ENCODE measurements at regions not wholly inside any gene's neighbourhood (a gene's known extent, or its start where the extent isn't known, plus 50 kb on each side); places are given as distances from the start of the nearest gene placed in this dataset.

DNA sequence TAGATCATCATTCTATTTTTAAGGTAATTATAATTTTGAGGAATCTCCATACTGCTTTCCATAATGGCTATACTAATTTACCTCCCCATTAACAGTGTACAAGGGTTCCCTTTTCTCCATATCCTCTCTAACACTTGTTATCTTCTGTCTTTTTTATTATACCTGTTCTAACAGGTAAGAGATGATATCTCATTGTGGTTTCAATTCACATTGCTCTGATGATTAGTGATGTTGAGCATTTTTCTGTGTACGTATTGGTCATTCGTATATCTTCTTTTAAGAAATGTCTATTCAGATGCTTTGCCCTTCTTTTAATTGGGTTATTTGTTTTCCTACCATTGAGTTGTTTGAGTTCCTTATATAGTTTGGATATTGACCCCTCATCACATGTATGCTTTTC is 81.6 kb upstream of the SCAF8 start:
- no peaks in the 10 kb centered on the region for H3K9me3 ChIP-seq (ENCODE audit: low read depth)
- H3K4me1 ChIP-seq (ENCODE audit: insufficient read depth) = no peaks in the 10 kb centered on the region
- no peaks in the 10 kb centered on the region for H3K36me3 ChIP-seq (ENCODE audit: low read depth)
- no peak overlapping the region for H3K4me3 ChIP-seq
- no peak for DNase-seq
- no peaks in the 10 kb centered on the region for H3K9me2 ChIP-seq (ENCODE audit: insufficient read depth)
- in situ Hi-C loops (cut with MboI) = loop anchor here (25.0 kb wide), 1 partner anchor 489 kb away; no protein-coding TSS in a partner anchor
- WGBS, 2 experiments (ENCODE audit: low coverage in 1 of 2, low lambda C conversion rate in 2 of 2, missing lambda C conversion rate in 2 of 2) = 84 to 93% methylated on average over 2 of the region's 2 CpGs
- H3K9ac ChIP-seq = no peak overlapping the region
- H3K27ac ChIP-seq = no peak overlapping the region
- H4K20me1 ChIP-seq (ENCODE audit: insufficient read depth) = no peaks in the 10 kb centered on the region
- H3K27me3 ChIP-seq (replicated peaks; ENCODE audit: insufficient read depth) = peaks cover 4% of the 10 kb centered on the region; the same call in 1 of the 2 replicates
- H3K4me2 ChIP-seq (ENCODE audit: unreplicated experiment) = no peak overlapping the region
- no peaks in the 10 kb centered on the region for H3F3A ChIP-seq (ENCODE audit: insufficient read depth)
- H3K79me2 ChIP-seq (ENCODE audit: insufficient read depth) = no peaks in the 10 kb centered on the region
- H2AFZ ChIP-seq = no peak overlapping the region
- TF ChIP-seq EZH2 (IDR thresholded peaks at IDR 0.05; ENCODE audit: insufficient read depth, poor library complexity, severe bottlenecking) (no peak), EZH2phosphoT487 (IDR thresholded peaks at IDR 0.05; ENCODE audit: insufficient read depth, low read depth) (no peak)

GRCh38 chr6:154653385-154653784 is 79.8 kb upstream of the SCAF8 start:
- H3K4me2 ChIP-seq (ENCODE audit: unreplicated experiment) = peak overlapping the region; percentile 15
- H3K9me3 ChIP-seq (ENCODE audit: low read depth) = no peaks in the 10 kb centered on the region
- H2AFZ ChIP-seq = peak overlapping the region; percentile 55
- no peak overlapping the region for H3K9ac ChIP-seq
- WGBS, 2 experiments (ENCODE audit: low coverage in 1 of 2, low lambda C conversion rate in 2 of 2, missing lambda C conversion rate in 2 of 2) = 5 to 8% methylated on average over 3 of the region's 3 CpGs
- DNase-seq = peak; percentile 12
- no peaks in the 10 kb centered on the region for H3K79me2 ChIP-seq (ENCODE audit: insufficient read depth)
- no peaks in the 10 kb centered on the region for H3F3A ChIP-seq (ENCODE audit: insufficient read depth)
- H3K27me3 ChIP-seq (replicated peaks; ENCODE audit: insufficient read depth) = no peaks in the 10 kb centered on the region
- H3K4me1 ChIP-seq (ENCODE audit: insufficient read depth) = no peaks in the 10 kb centered on the region
- H3K27ac ChIP-seq = peak overlapping the region; percentile 5; the same call in 1 of the 2 replicates
- no peaks in the 10 kb centered on the region for H3K36me3 ChIP-seq (ENCODE audit: low read depth)
- TF ChIP-seq EZH2phosphoT487 (IDR thresholded peaks at IDR 0.05; ENCODE audit: insufficient read depth, low read depth) (no peak), EZH2 (IDR thresholded peaks at IDR 0.05; ENCODE audit: insufficient read depth, poor library complexity, severe bottlenecking) (no peak)
- no peaks in the 10 kb centered on the region for H3K9me2 ChIP-seq (ENCODE audit: insufficient read depth)
- no peak overlapping the region; the same call in 1 of the 2 replicates for H3K4me3 ChIP-seq
- in situ Hi-C loops (cut with MboI) = loop anchor here (25.0 kb wide), 1 partner anchor 491 kb away; no protein-coding TSS in a partner anchor
- no peaks in the 10 kb centered on the region for H4K20me1 ChIP-seq (ENCODE audit: insufficient read depth)

GRCh38 chr6:154653853-154654252 is 79.4 kb upstream of the SCAF8 start:
- Histone ChIP-seq H3K36me3 (ENCODE audit: low read depth) (no peaks in the 10 kb centered on the region), H3K4me3 (no peak overlapping the region; the same call in 1 of the 2 replicates), H4K20me1 (ENCODE audit: insufficient read depth) (no peaks in the 10 kb centered on the region), H3K9ac (no peak overlapping the region), H3K9me3 (ENCODE audit: low read depth) (no peaks in the 10 kb centered on the region), H3F3A (ENCODE audit: insufficient read depth) (no peaks in the 10 kb centered on the region), H3K27me3 (replicated peaks; ENCODE audit: insufficient read depth) (no peaks in the 10 kb centered on the region), H3K79me2 (ENCODE audit: insufficient read depth) (no peaks in the 10 kb centered on the region), H3K4me1 (ENCODE audit: insufficient read depth) (no peaks in the 10 kb centered on the region), H3K27ac (peak overlapping the region; percentile 5; the same call in 1 of the 2 replicates), H3K4me2 (ENCODE audit: unreplicated experiment) (peak overlapping the region; percentile 15), H2AFZ (peak overlapping the region; percentile 55), H3K9me2 (ENCODE audit: insufficient read depth) (no peaks in the 10 kb centered on the region)
- in situ Hi-C loops (cut with MboI) = loop anchor here (25.0 kb wide), 1 partner anchor 492 kb away; no protein-coding TSS in a partner anchor
- 3 to 5% methylated on average over 4 of the region's 4 CpGs for WGBS, 2 experiments (ENCODE audit: low coverage in 1 of 2, low lambda C conversion rate in 2 of 2, missing lambda C conversion rate in 2 of 2)
- DNase-seq = peak; percentile 76
- TF ChIP-seq EZH2 (IDR thresholded peaks at IDR 0.05; ENCODE audit: insufficient read depth, poor library complexity, severe bottlenecking) (no peak), EZH2phosphoT487 (IDR thresholded peaks at IDR 0.05; ENCODE audit: insufficient read depth, low read depth) (no peak)

- TF ChIP-seq EZH2 (IDR thresholded peaks at IDR 0.05; ENCODE audit: insufficient read depth, poor library complexity, severe bottlenecking) (no peak), EZH2phosphoT487 (IDR thresholded peaks at IDR 0.05; ENCODE audit: insufficient read depth, low read depth) (no peak)
- no peaks in the 10 kb centered on the region for H4K20me1 ChIP-seq (ENCODE audit: insufficient read depth)
- no peaks in the 10 kb centered on the region for H3F3A ChIP-seq (ENCODE audit: insufficient read depth)
- H2AFZ ChIP-seq = no peak overlapping the region
- no peak overlapping the region for H3K27ac ChIP-seq
- no peak overlapping the region for H3K9ac ChIP-seq
- H3K9me2 ChIP-seq (ENCODE audit: insufficient read depth) = no peaks in the 10 kb centered on the region
- no peaks in the 10 kb centered on the region for H3K27me3 ChIP-seq (replicated peaks; ENCODE audit: insufficient read depth)
- H3K4me3 ChIP-seq = no peak overlapping the region
- no peaks in the 10 kb centered on the region for H3K9me3 ChIP-seq (ENCODE audit: low read depth)
- H3K36me3 ChIP-seq (ENCODE audit: low read depth) = no peaks in the 10 kb centered on the region
- in situ Hi-C loops (cut with MboI) = loop anchor here (25.0 kb wide), 1 partner anchor 494 kb away; no protein-coding TSS in a partner anchor
- DNase-seq = no peak
- WGBS, 2 experiments (ENCODE audit: low coverage in 1 of 2, low lambda C conversion rate in 2 of 2, missing lambda C conversion rate in 2 of 2) = 91 to 94% methylated on average over 2 of the region's 2 CpGs
- no peak overlapping the region for H3K4me2 ChIP-seq (ENCODE audit: unreplicated experiment)
- H3K4me1 ChIP-seq (ENCODE audit: insufficient read depth) = no peaks in the 10 kb centered on the region
- H3K79me2 ChIP-seq (ENCODE audit: insufficient read depth) = no peaks in the 10 kb centered on the region
These were observed 76.6 kb upstream of the SCAF8 start for GRCh38 chr6:154656660-154657059.

Data from GM23248 (cell line).